IPS-NIHi7 (cell line): ENCODE measurements at regions not wholly inside any gene's neighbourhood (a gene's known extent, or its start where the extent isn't known, plus 50 kb on each side); places are given as distances from the start of the nearest gene placed in this dataset.
A peak's percentile ranks its signal among the peaks of the same experiment; 100 is the strongest.

ENCODE experiments used
- DNase-seq: peaks from one replicate; pipeline ENCODE4 v3.0.0; 2012; ENCODE audit warnings: mixed read lengths; ENCODE audit errors: extremely low spot score

DNA sequence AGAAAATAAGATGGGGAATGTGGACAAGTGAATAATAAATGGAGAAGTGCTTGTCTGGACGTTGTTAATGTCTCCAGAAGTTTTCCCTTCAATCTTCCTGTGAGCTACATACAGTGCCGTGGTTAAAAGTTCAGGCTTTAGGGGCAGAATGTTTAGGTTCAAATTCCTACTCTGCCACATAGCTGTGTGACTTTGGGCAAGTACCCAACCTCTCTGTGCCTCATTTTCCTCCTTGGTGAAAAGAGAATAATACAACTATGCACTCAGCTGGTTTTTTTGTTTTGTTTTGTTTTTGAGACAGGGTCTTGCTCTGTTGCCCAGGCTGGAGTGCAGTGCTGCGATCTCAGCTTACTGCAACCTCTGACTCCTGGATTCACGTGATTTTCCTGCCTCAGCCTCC lies 143.5 kb downstream of the CHIC2 start:
- no peak for DNase-seq

DNA sequence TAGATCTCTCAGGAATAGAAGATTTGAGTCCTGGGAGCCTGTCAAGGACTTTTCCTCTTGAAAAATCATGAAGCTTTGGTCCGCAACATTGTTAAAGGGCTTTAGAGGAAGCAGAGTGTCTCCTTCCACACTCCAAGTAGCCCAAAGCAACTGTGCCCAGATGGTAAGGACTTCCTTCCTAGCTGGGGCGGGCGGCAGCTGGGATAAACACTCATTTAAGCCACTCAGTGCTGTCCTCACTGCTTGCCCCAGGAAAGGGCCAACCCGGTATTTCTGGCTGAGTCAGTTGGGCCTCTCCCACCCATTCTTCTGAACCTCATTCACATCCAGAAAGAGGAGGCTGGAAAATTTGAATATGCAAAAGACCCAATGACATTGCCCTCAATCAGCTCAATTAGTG lies 144.3 kb downstream of the CHIC2 start:
- peak; percentile 59 for DNase-seq

DNA sequence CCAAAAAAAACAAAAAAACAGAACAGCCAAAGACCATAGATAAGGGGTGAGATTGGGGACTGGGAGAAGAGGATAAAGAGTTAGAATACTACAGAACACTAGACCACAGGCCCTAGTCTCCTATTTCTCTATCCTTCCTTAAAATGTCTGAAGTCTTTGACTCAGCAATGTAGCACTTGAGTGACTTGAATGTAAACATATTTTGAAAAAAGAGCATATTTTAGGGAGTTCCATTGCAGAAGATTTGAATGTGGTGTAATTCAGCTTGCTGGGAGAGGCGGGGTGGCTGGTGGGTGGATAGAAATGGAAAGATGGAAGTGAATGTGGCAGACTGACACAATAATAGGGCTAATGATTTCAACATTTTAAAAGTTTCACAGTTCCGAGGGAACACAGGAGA lies 144.9 kb downstream of the CHIC2 start:
- no peak for DNase-seq

- DNase-seq = no peak
Measured at GRCh38 chr4:53917729-53918128, 146.7 kb downstream of the CHIC2 start.

- no peak for DNase-seq
Measured at GRCh38 chr4:53916431-53916889, 147.9 kb downstream of the CHIC2 start.

GRCh38 chr4:53914313-53915016 lies 149.9 kb downstream of the CHIC2 start:
- DNase-seq = no peak

- no peak for DNase-seq
Measured at GRCh38 chr4:53913771-53914170, 150.6 kb downstream of the CHIC2 start.

- no peak for DNase-seq
Measured at GRCh38 chr4:53912766-53913497, 151.5 kb downstream of the CHIC2 start.

DNA sequence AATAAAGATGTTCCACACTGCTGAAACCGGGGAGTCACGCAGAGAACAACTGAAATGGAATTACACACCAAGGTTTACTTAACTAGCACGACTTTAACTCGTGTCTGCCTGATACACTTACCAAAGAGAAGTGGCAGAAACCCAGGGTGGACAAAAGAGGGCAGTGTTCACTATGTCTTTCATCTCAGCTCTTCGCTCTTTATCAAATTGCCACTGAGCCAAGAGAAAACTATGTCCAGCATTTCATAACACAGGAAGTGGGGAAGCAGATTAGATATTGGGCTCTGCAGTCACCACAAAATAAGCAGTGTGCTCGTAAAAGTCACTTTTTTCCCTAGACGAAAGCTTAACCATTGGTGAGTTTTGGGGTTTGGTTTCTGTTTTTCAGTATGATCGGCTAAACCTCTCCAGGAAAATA lies 155.7 kb downstream of the CHIC2 start:
- peak; percentile 65 for DNase-seq

GRCh38 chr4:53907772-53908171 lies 156.6 kb downstream of the CHIC2 start:
- no peak for DNase-seq

DNA sequence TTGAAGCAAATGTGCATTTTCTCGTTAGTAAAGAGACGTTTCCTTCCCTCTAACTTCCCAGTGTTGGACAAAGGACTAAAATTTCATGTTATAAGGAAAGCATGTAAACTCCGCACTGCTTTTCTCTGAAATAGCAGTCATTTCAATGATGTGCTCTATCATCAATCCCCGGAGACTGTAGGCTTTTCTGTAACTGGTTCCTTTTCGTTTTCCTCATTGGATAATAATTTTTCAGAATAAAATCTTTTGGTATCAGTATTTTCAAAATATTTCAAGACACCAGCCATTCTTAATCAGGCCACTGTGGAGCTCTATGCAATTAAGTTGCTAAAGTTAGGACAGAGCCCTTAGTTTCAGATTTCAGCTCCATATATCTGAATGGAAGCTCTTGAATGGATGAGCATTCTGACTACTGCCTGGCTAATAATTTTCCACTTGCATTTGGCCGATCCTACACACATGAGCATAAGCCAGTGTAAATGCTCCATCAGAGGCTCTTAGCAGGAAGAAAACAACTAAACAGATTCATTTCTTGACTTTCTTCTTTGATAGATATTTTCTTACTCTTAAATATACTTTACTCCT lies 157.7 kb downstream of the CHIC2 start:
- no peak for DNase-seq

DNA sequence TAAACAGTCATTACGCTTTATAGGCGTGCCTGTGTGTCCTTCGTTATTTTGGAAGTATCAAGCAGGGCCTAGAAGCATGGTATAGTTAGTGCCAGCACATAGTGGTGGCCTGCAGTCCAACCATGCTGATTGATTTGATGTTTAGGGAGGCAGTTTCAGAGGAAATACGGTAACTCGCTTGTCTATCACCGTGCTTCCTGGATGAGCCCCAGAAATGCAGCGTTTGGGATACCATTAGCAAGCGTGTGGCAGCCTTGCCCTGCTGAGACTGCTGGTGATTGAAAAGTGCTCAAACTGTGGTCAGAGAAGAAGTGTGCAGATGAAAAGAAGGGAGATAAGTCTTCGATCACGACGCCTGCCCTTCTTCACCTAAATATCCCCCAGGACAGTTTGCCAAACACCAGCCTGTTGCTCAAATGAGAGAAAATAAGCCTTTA lies 158.4 kb downstream of the CHIC2 start:
- DNase-seq = peak; percentile 64

DNA sequence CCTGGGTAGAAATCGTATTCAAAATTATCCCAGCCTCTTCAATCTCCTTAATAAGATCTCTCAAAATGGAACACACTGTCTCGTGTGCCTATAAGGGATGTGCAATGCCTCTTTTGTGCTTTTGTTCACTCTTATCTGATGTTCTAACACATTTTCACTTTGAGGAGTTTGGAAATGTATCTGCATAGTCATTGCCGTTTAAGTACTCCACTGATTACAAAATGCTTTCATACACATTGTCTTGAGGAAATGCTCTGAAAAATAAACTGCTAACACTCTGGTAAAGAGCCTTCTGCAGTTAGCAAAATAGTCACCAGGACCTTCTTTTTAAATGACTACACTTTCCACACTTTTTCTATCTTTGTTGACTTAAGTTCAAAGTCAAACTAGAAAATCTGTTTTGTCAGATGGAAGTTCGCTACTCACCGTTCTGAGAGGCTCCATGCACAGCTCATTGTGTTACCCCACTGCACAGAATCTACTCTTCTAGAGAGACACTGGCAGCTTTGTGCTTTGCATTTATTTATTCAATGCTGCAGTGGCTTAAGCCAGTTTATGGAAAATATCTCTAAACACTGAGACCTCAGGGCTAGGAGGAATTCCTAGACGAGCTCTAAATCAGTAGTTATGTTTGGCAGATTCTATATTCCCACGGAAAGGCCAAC lies 159.0 kb downstream of the CHIC2 start:
- no peak for DNase-seq

- DNase-seq = no peak
Measured at GRCh38 chr4:53902786-53903185, 161.6 kb downstream of the CHIC2 start.

GRCh38 chr4:53900271-53900649 lies 164.1 kb downstream of the CHIC2 start:
- DNase-seq = no peak

GRCh38 chr4:53899586-53900270 lies 164.7 kb downstream of the CHIC2 start:
- DNase-seq = no peak

GRCh38 chr4:53895137-53895536 lies 169.3 kb downstream of the CHIC2 start:
- no peak for DNase-seq

DNA sequence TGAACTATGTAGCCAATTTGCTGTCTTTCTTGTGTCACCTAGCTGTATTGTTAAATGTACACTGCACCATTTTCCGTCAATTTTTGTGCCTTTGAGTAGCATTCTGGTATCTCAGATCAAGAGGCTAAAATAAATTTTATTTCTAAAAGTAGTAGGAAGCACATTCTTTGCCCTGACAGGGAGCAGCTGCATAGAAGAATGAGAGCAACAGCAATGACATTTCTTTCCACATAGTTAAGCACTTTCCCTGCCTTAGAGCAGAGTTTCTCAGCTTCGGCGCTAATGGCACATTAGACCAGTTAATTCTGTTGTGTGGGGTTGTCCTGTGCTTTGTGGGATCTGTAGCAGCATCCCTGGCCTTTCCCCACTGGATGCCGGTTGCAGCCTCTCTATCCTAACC lies 173.9 kb downstream of the CHIC2 start:
- no peak for DNase-seq

DNA sequence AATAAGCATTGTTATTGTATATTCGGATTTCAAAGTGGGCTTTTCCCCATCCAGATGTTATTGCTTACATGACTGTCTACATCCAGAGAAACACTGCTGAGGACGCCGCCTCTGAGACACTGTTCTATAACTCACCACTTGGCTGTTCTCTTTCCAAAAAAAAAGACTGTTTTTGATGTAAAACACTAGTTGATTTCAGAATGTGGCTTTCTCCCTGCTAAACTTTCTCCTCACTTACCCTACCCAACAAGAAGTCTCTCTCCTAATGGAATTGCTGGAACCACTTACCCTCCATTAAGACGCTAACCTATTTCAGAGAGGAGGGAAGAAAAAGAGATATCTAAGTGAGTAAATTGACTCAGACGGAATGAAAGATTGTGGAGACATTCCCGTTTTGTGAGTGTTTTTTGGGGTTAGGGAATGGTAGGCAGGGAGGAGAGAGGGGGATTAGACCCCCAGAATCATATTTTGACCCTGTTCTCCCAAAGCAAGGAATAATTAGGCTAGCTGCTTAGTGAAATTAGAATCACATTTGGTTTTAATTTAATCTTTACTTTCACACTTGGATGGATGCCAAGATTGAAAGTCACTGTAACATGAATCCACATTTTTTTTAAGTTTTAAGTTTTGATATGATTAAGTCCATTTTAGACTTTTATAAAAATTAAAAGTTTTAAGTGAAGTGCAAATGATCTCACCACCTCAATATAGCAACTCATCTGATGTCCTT lies 174.9 kb downstream of the CHIC2 start:
- DNase-seq = no peak

DNA sequence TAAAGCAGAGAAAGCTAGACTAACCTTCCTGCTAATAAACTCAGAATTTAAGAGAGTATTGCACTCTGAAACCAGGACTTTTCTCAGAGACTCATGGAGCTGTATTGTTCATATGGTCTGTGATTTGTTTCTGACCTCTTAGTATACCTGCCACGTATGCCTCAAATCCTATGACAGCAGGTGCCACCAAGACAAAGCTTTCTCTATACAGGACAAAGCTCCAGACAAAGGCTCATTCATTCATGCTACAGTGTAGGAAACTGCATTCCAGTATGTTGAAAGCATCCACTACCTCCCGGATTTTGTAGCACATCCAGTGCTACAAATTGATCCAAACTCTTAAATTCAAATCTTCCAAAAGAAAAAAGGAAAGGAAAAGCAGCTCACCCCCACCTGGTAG lies 178.3 kb downstream of the CHIC2 start:
- no peak for DNase-seq

DNA sequence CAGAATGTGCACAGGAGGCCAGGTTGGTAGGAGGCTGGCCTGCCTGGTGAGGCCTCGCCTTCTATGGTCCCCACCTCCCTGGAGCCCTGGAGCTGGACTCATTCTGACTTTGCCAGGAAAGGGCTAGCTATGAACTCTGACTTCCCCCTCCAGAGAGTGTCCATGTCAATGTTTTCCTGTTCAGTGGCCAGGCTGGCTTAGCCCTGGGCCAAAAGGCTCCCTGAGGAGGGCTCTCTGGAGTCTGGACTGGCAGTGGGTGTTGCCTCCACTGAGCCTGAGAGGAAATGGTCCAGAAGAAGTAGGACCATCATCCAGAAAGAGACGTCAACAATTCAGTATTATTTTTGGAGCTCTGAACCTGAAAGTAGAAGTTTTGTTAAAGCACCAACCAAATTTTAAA lies 178.7 kb downstream of the CHIC2 start:
- no peak for DNase-seq
